ENCODE measurements at regions not wholly inside any gene's neighbourhood (a gene's known extent, or its start where the extent isn't known, plus 50 kb on each side); places are given as distances from the start of the nearest gene placed in this dataset.

DNA sequence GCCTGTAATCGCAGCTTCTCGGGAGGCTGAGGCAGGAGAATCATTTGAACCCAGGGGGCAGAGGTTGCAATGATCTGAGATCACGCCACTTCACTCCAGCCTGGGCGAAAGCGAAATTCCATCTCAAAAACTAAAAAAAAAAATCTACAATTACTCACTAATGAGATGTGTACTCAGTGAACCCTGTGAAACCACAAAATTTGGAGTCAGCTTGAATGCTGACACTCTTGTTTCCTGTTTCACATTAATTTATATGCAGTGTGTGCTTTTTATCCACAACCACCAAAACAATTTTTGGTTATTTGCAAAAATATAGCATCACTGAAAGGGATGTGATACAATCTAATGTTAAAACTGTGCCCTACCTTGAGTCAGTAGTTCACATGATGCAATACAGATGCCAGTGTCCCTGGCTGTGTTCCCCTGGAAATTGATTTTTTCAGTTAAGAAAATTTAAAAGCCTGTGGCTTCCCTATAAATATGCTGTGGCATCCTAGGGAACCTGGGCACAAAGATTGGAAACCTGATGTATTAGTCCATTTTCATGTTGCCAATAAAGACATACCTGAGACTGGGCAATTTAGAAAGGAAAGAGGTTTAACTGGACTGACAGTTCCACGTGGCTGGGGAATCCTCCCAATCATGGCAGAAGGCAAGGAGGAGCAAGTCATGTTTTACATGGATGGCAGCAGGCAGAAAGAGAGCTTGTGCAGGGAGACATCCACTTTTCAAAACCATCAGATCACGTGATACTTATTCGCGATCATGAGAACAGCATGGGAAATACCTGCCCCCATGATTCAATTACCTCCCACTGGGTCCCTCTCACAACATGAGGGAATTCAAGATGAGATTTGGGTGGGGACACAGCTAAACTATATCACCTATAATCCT is 337.5 kb upstream of the NT5C1B start:
- no peak for DNase-seq (ENCODE audit: low spot score)

- no peak for DNase-seq (ENCODE audit: low spot score)
Measured at GRCh38 chr2:18925296-18925695, 335.9 kb upstream of the NT5C1B start.

DNA sequence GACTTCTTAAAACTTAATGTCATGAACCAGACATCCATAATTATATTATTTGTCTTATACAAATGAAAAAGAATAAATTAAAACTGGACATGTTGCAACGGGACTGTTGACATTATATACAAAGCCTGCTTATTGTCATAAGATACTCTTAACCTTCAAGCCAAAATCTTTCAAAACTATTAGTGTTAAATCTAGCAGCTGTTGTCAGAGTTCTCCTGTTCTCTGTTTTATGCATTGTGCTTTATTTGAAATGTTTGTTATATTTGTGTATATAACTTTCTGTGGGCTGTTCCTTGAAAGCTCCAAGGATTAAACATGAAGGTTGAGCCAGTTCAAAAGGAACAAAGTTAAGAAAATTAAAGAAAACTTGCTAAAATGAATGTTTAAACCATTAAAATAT is 335.5 kb upstream of the NT5C1B start:
- DNase-seq (ENCODE audit: low spot score) = no peak

DNA sequence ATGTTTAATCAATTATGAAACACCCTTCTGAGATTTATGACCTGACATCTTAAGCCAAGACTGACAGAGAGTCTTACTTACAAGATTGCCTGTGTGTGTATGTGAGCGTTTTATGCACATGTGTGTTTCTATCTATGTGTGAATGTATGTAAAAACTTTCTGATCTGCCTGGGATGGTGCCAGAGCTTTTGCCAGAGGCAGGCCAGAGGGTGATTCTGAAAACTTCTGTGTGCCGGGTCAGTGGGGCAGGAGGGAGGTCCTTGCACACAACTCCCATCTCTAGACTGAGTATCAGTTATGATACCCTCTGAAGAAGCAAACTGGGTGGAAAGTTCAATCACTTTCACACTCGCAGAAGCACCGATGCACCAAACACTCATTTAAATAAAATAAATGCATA is 335.0 kb upstream of the NT5C1B start:
- no peak for DNase-seq (ENCODE audit: low spot score)

- no peak for DNase-seq (ENCODE audit: low spot score)
Measured at GRCh38 chr2:18922276-18922675, 332.9 kb upstream of the NT5C1B start.

DNA sequence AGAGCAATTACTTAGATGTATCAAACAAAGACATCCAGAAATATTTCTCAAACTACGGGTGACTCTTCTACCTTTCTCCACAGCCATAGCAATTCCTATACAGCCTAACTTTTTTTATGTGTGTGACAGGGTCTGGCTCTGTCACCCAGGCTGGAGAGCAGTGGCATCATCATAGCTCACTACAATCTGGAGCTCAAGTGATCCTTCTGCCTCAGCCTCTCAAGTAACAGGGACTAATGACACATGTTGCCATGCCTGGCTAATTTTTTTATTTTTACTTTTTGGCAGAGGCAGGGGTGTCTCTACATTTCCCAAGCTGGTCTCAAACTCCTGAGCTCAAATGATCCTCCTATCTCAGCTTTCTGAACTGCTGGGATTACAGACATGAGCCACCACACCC is 328.9 kb upstream of the NT5C1B start:
- no peak for DNase-seq (ENCODE audit: low spot score)

DNA sequence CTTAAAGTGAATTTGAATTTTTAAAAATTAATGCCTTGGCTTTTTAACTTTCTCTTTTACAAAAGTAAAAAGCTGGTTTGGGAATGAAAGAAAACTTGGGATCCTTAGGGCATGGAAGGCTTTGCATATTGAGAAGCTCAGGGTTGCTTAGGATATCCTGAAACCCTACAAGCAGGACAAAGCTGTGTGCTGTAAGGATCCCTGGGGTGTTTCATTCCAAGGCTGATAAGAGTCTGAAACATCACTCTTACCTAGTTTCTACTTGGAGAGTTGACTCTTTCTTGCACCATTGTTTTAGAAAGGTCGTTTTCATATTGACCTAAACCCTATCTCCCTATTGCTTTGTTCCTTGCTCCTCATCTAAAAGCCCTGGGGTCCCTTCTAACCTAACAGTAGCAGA is 325.9 kb upstream of the NT5C1B start:
- no peak for DNase-seq (ENCODE audit: low spot score)

GRCh38 chr2:18913512-18913911 is 324.1 kb upstream of the NT5C1B start:
- DNase-seq (ENCODE audit: low spot score) = no peak

DNA sequence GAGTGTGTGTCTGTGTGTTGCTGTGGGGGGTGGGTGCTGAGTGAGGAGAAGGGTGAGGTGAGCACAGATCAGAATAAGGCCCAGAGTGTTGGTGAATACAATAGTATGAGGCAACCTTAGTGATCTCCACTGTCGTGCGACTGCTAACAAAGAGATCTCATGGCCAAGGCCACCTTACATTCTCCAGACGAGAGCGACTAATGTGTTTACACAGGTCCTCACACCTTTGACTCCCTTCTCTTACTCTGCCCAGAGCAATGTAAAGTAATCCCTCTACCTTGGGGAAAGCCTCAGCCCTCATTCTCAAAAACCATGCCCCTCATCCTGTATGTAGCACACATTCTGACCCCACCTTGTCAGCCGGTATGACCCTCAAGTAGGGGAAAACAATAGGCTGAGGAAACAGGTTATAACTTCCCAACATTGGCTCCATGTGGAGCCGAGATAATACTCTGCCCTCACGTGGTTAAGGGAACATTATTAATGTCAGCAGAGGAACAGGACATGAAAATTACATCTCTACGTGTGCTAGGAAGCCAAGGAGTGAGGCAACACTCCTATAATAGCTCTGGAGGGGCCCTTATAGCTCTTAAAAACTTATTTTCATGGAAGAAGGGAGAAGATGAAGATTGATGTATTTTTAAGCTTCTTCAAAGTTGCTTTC is 323.0 kb upstream of the NT5C1B start:
- no peak for DNase-seq (ENCODE audit: low spot score)

DNA sequence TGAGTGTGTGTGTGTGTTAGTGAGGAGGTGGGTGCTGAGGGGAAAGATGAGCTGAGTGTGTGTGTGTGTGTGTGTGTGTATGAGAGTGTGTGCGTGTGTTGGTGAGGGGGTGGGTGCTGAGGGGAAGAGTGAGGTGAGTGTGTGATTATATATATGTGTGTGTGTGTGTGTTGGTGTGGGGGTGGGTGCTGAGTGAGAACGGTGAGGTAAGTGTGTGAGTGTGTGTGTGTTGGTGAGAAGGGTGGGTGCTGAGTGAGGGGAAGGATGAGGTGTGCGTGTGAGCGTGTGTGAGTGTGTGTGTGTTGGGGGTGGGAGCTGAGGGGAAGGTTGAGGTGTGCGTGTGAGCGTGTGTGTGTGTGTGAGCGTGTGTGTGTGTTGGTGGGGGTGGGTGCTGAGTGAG is 322.0 kb upstream of the NT5C1B start:
- DNase-seq (ENCODE audit: low spot score) = no peak

DNA sequence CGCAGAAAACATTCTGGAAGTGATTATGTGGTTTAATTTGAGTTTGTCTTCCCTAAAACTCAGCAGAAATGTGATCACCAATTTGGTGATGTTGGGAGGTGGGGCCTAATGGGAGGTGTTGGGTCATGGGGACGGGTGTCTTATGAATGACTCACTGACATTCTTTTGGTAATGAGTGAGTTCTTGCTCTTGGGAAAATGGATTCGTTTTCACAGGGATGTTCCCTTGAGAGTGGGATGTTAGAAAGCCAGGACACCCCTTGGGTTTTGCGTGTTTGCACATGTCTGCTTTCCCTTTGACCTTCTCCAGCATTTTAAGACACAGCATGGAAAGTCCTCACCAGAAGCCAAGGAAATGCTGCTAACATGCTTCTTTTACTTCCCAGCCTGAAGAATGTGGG is 321.5 kb upstream of the NT5C1B start:
- DNase-seq (ENCODE audit: low spot score) = peak; percentile 25

- no peak for DNase-seq (ENCODE audit: low spot score)
Measured at GRCh38 chr2:18907937-18908336, 318.6 kb upstream of the NT5C1B start.

- no peak for DNase-seq (ENCODE audit: low spot score)
Measured at GRCh38 chr2:18907508-18907907, 318.1 kb upstream of the NT5C1B start.

DNA sequence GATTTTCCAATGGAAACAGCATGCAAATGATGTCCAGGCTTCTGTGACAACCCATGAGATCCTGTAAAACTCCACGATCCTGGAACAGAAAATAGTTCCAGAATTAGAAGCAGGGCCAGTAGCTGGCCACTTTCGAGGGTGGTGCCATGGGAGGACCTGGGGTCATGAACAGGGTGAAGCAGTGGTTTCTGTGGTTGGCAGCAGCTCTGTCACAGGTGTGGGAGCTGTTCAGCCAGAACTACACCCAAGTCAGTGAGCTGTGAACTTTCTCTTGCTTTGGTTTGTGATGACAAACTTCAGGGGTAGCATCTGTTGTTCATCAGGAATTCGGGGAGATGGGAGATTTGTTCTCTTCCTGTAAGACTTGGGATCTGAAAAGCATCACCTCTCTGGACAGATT is 314.4 kb upstream of the NT5C1B start:
- no peak for DNase-seq (ENCODE audit: low spot score)

GRCh38 chr2:18901242-18901641 is 311.9 kb upstream of the NT5C1B start:
- no peak for DNase-seq (ENCODE audit: low spot score)

DNA sequence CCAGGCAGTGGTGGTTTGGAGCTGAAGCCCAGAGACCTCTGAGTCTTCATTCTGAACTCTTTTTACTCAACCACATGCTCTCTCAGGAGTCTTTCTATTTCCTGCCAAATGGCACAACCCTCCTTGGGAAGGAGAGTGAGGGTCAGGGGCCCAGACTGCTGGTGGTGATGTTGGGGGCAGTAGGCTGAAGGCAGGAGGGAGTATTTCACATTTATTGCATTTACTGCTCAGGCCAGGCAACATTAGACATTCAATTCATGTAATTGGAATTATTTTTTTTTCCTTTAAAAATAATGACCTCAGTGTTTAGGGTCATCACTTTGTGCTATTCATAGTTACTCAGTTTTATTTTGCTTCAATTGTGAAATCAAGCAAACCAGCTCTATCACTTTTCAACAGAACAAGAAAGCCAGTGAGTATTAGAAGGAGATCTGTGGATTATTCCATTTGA is 311.3 kb upstream of the NT5C1B start:
- no peak for DNase-seq (ENCODE audit: low spot score)

DNA sequence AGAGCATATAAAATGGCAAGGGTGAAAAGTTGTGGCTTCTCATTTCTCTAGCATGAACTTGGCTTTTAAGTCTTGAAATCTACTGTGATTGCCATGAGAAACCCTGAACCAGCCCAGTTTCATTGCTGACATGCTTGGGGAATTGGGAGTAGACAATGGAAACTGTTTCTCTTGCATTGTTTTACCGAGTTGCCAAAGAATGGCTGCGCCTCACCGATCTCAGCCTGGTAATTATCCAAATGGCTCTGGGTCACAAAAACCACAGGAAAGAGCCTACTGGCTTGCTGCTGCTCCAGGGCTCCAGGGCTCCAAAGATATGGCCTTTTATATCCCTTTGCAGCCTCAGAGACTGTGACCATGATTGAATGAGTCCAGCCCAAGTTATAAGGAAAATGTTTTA is 310.4 kb upstream of the NT5C1B start:
- no peak for DNase-seq (ENCODE audit: low spot score)

- DNase-seq (ENCODE audit: low spot score) = no peak
Measured at GRCh38 chr2:18898271-18898670, 308.9 kb upstream of the NT5C1B start.

GRCh38 chr2:18896125-18896764 is 306.9 kb upstream of the NT5C1B start:
- DNase-seq (ENCODE audit: low spot score) = no peak

DNA sequence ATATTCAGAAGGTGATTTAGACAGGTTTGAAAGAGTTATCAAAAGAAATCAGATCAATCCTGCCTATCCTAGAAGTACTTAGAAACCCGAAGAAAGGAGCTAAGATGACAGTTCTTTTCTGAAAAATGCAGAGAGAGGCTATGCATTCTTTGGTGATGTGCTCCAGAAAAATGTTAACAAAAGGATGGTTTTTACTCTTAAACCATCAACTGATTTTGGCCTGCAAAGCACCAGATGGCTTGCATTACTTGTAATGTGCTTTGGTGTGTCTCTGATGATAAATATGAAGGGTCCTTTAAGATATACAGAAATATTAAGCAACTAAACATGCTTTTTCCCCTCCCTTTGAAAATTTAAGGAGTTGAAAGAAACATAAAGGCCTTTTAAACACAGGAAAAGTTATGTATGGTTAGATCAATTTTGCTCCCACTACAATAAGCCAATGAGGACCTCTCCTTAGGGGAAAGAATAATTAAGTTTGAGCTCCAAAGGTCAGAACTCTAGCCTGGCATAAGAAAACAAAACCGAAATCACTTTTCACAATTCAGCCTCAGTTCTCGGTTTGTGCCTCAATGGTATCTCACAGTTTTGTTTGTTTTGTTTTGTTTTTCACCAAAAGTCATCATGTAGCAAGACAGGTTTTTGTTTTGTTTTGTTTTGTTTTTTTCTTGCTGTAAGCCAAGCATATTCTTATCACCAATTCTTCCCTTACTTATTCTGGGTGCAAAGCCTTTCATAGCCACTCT is 302.4 kb upstream of the NT5C1B start:
- DNase-seq (ENCODE audit: low spot score) = no peak

DNA sequence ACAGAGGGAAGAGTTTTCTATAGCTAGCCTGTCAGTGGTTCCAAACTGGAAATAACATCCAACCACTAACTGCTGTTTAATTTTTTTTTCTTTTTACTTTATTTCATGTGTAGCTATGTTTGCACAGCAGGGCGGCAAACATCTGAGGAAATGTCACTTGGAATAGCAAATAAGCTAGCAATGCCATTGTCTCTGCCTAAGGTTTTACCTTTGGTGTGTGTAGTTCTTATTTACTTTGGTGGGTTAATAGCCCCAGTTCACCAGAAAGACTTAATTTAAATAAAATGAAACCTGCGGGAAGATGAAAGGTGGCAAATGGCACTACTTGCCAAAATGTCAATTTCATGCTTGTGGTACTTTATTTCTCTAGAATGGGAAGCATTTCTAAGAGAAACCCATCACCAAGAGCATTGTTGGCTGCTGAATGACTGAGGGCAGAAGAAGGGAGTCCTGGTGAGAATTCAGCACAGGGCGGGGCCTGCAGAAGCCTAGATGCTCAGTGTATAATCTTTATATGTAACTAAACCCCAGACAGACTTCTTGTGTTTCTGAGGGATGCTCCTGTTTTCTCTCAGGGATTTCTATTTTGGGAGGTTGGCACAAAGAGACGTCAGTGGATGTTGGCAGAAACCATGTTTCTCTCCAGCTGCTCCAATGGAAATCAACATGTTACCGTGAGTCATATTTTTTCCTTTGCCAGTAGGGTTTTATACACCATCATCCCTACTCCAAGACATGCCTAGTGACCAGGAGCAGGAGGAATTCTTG is 300.4 kb upstream of the NT5C1B start:
- DNase-seq (ENCODE audit: low spot score) = no peak

DNA sequence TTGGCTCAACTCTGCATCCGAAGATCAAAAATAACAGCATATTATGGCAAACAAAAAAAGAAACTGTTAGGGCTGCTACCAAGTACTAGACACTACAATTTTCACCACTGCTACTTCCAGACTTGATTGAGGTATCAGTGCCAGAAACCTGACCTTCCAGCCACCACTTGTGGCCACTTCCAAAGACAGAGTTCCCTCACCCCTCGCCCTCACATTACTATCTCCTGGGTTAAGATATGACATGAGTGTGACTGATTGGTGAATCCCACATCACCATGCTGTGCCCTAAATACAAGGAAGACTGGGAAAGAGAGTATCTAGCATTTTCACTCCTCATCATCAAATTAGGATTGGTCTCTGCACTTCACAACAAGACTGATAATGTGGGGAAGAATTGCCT is 296.1 kb upstream of the NT5C1B start:
- DNase-seq (ENCODE audit: low spot score) = no peak

All from RKO (cell line).